ENCODE measurements at regions not wholly inside any gene's neighbourhood (a gene's known extent, or its start where the extent isn't known, plus 50 kb on each side); places are given as distances from the start of the nearest gene placed in this dataset.
"Not testable (repeated sequence)": the region's sequence is repeated elsewhere in the genome, so short reads cannot be mapped to it uniquely, and the experiment has no call there.

- DNase-seq (ENCODE audit: low read depth) = no peak
These were observed 360.4 kb upstream of the AGA start for GRCh38 chr4:177802661-177803060.

DNA sequence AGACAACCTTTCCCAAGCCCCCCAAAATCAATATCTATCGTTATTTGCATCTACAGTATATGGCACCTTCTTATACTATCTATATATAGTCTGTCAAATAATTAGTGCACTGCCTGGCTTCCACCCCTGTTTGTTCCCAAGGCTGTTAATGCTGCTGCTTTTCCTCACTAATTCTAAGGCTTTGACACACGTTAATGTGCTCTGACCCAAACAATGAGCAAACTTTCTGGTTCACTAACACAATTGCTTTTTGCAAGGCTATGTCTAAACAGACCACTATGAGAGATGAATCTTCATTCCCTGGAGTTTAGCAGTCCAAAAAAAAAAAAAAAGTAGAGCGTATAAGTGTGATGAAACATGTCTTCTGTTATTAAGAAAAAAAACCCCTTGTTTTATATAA, 360.9 kb upstream of the AGA start:
- DNase-seq (ENCODE audit: low read depth) = no peak

DNA sequence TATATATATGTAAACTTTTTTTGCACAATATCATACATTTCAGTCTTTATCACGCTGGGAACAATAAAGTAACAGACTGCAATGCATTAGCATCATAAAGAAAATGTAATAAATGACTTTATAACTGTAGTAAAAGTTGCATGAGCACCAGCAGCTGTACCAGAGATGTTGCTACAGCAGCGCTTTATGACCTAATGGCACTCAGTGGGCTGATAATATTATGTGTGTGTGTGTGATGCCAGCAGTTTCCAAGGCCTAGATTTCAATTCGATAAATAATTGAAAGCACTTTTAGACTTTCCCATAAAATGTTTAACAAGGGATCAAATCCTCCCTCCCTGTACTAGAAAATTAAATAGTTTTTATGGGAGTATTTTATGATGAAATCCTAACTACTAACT, 367.6 kb upstream of the AGA start:
- DNase-seq (ENCODE audit: low read depth) = no peak

- no peak for DNase-seq (ENCODE audit: low read depth)
These were observed 368.0 kb upstream of the AGA start for GRCh38 chr4:177810220-177810619.

GRCh38 chr4:177818392-177818791, 376.2 kb upstream of the AGA start:
- not testable (repeated sequence) for DNase-seq (ENCODE audit: low read depth)

DNA sequence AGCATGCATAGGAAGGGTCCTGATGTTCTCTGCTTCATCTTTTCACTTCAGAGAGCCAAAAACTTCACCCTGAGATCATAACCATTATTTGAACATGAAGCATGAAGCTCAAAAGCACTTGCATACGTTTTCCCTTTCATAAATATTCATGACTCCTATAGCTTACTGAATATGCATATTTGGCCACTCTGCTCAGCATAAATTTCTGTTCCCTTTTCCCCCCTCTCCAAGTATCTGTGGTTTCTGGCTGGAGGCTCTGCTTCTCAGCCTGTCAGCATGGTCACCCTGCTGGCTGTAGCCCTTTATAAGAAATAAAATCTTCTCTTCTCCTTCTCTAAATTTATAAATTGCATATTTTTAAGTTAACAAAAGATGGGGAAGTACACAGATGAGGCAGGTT, 384.7 kb upstream of the AGA start:
- DNase-seq (ENCODE audit: low read depth) = no peak

DNA sequence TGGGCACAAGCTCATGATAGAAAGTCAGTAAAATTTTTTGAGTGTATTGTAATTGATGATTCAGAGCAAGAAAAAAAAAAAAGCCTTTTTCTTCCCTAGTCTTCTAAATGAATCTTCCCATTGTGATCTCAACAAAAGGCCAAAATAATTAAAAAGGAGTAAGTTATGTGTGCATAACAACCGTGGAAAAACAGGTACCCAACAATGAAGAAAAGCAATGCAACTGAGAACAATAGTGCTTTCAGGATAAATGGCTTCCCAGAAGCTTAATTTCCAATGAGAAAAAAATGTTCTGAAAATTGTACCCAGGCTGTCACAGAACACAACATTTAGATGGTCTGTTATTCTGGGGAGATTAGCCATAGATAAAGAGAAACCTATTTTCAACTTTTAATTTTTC, 399.0 kb upstream of the AGA start:
- no peak for DNase-seq (ENCODE audit: low read depth)

DNA sequence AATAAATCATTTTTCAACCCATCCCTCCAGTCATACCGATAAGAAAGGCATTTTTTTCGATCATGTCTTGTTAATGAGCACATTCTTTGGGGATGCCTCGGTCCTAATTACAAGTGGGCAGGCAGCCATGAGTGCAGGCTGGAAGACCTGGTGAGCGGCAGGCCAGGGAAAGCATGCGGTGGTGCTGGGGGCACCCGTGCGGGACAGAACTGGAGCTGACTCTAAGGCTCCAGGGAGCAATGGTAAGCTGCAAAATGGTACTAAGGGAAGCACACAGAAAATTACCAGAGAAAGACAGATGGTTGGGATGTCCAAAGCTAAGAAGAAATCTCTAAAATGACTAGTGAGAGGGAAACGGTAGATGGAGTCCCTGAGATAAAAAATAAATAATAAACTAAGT, 411.0 kb upstream of the AGA start:
- DNase-seq (ENCODE audit: low read depth) = no peak

DNA sequence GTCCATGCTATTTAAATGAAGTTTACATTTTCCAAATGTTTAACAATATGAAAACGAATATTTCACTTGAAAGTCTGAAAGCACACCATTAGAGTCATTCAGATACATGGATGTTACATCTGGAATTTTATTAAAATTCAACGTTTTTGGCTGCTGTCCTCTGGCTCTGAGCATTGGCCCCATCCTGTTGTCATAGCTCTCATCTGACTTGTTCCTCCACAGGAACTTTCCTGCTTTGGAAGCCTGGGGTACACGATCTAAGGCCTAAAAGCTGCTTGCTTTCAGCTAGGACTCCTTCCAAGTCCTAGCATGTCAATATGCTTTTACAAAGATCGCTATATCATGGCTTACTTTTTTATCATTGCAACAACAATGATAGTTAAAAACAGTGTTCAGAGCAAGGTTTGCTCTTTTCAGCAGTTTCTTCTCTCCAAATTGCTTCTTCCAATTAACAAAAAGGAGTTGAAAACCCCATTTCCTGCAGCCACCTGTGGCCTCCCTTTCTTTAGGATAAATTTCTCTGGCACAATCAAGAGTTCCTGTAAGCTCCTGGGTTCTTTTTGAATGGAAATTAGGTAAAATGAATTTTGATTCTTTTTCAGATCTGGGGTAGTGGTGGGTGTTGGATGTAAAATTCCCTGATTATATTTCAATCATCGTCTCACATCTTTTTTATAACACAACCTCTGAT, 413.4 kb upstream of the AGA start:
- no peak for DNase-seq (ENCODE audit: low read depth)

DNA sequence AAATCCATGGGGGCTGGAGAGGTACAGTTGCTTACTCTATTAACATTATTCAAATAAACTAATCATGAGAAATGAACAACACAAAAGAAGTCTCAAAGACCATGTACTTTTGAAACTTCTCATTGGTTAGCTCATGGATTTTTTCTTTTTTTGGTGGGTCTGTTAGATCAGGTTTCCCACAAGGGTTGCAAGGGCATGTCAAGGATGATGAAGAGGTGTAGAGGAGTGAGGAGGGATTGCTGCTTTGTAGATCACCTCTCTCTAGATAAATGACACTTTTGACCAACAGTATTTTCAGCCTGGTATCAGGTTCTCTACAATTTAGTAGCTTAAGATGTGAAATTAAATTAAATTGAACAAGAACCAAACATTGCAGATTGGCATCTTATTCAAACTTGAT, 417.9 kb upstream of the AGA start:
- no peak for DNase-seq (ENCODE audit: low read depth)

- no peak for DNase-seq (ENCODE audit: low read depth)
These were observed 419.4 kb upstream of the AGA start for GRCh38 chr4:177861551-177862094.

DNA sequence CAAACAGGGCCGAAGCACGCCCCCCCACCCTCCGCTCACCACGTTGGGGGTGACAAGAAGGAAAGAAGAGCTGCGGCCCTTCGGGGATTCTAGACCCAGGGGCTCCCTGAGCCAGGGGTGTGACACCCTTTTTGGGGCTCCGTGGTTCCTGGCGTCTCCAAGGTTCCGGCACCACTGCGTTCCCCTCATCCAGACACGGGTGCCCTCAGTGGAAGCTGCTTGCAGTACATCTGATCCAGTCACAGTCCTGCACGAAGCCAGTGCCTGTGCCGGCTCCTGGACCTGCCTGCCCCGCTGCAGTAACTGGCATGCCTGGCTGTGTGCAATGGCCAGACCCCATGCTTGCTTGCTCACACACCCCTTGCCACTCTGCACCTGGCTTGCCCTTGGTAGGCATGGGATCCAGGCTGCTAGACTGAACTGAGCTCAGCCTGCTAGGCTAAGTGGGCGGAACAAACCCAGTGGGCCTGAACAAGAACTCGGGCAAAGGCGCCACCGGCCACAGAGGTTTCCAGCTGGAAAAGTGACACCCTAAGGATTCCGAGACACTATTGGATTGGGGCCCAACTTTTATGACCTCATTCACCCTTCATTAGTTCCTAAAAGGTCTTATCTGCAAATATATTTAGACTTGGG, 420.4 kb upstream of the AGA start:
- no peak for DNase-seq (ENCODE audit: low read depth)

DNA sequence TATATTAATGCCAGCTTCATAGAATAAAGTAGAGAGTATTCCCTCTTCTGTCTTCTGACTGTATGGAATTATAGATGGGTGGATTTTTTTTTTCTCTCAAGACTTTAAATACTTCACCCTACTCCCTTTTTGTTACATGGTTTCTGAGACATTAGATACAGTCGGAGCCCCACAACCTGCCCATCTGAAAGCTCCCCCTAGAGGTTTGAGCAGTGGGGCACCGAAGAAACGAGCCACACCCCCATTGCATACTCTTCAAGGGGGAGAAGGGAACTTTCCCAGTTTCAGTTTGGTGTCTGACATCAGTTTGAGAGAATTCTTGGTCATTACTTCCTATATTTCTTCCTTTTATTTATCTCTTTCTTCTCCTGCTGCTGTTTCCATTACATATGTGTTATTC, 437.6 kb upstream of the AGA start:
- DNase-seq (ENCODE audit: low read depth) = no peak

- no peak for DNase-seq (ENCODE audit: low read depth)
These were observed 452.9 kb upstream of the AGA start for GRCh38 chr4:177895136-177895535.

DNA sequence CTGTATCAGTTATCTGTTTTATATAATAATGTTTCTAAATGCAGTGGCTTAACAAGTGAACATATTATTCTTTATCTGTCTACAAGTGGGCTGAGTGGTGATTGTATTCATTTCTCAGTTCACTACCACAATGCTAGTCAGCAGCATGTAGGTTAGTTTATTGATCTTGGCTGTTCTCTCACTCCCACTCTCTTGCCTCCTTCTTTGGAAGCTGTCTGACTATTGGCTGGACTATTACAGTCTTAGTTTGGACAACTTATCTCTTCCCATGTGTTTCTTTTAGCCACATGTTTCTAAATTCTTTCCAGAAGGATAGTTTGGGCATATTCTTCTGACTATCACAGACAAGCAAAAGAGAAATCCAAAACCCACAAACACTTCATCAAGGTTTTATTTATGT, 459.5 kb upstream of the AGA start:
- no peak for DNase-seq (ENCODE audit: low read depth)

- DNase-seq (ENCODE audit: low read depth) = no peak
These were observed 460.1 kb upstream of the AGA start for GRCh38 chr4:177902386-177902785.

GRCh38 chr4:177907736-177908424, 465.6 kb upstream of the AGA start:
- no peak for DNase-seq (ENCODE audit: low read depth)

DNA sequence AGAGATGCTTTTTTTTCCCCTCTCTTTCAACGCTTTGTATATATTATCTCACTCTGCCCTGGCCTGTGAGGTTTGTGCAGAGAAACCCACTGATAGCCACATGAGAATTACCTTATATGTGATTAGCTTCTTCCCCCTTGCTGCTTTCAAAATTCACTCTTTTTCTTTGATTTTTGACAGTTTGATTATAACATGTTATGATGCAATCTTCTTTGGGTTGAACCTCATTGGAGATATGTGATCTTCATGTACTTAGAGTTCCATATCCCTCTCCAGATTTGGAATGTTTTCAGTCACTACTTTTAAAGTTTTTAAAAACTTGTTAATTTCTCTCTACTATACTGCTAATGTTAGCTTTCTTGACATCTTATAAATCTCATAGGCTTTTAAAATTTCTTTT, 479.5 kb upstream of the AGA start:
- DNase-seq (ENCODE audit: low read depth) = no peak

DNA sequence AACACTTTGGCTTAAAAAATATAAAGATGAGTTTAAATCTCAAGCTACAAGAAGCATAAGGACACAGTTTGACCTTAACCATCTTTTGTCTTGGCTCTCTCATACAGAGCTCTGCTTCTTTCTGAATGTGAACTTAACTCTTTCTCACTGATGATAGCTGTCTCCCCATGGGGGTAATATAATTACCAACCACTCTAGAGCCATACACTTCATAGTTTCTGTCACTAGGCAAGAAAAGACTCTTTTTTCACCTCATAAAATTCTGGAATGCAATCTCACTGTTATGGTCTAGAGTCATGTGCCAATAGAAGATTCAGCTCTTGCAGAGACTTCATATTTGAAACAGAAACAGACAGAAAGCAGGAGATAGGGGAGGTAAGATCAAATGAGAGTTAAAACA, 481.7 kb upstream of the AGA start:
- no peak for DNase-seq (ENCODE audit: low read depth)

DNA sequence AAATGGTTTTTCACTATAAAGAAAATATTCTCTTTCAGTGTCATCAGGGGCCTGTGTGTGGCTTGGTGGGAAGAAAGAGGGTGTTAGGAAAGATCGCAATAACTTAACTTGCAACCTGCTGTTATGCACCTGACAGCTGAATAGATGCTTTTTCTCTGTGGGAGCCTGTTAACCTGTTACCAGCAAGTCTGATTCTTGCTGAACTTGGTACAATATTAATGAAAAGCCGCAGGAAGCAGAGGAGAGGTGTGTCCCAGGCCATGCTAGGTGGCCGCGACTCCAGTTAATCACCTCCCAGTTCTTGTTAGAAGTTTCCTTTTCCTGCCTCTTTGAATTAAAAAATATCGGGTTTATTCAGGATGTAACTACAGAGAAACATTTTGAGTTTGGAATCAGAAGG, 494.8 kb upstream of the AGA start:
- DNase-seq (ENCODE audit: low read depth) = no peak

DNA sequence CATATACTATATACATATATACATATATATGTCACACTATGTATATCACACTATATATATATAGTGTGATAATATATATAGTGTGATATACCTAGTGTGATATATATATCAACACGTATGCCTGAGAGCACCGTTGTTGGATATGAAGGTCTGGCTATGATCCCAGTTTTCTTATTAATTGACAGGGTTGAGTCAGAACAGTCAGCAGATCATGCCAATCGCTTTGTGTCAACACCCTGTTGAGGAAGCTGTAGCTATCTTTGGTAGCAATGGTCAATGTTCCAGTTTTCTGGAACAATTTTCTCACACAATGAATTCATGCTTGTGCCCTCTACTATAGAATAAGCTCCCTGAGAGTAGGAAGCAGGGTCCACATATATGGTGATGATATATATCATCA, 496.0 kb upstream of the AGA start:
- no peak for DNase-seq (ENCODE audit: low read depth)

DNA sequence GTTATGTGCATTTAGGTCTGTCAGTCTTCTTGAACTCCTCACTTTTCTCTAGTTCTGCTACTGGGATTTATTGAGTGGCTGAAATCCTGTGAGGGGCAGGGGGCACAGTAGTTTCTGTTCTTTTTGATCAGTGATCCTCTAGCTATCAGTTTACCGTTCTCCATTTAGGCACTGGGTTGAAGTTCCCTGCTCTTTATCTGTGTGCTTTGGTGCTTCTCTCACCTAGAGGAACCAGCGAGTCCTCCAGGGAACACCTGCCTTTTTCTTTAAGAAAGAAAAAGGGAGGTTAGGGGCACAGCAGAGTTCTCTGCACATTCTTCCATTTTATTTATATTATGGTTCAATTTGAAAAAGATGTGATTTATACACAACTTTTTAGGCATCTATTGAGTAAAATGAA, 503.0 kb upstream of the AGA start:
- DNase-seq (ENCODE audit: low read depth) = no peak

DNA sequence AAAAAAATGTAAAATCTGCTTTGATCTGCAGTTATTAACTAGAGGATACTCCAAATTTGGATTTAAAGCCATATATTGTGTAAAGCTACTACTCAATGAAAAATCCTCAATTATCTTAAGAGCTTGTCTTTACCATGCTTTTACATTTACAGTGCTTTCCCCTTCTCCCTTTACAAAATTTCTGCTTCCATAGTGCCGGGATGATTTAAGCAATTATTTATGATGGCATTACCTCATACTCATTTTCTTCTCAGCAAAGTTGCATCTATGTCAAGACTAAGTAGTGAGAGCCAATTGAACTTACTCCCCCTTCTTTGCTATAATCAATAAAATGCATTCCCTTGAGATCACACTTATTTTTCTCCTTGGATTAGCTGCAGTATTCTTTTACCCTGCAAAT, 505.4 kb upstream of the AGA start:
- DNase-seq (ENCODE audit: low read depth) = no peak

All from activated T-cell treated with anti-CD3 and anti-CD28 coated beads for 24 hours (primary cell).